HG02588 (cell line): ENCODE measurements at regions not wholly inside any gene's neighbourhood (a gene's known extent, or its start where the extent isn't known, plus 50 kb on each side); places are given as distances from the start of the nearest gene placed in this dataset.
"Not testable (repeated sequence)": the region's sequence is repeated elsewhere in the genome, so short reads cannot be mapped to it uniquely, and the experiment has no call there.

Experiments
- ATAC-seq: cut with Tn5 transposase; IDR thresholded peaks from one replicate; pipeline ENCODE4 v1.9.1; 2021; ENCODE audit warnings: mild to moderate bottlenecking, moderate library complexity; ENCODE audit not compliant: unreplicated experiment

- no peak for ATAC-seq
These were observed 1048.2 kb upstream of the AUTS2 start for GRCh38 chr7:68550027-68550426.

GRCh38 chr7:68550635-68551034, 1047.6 kb upstream of the AUTS2 start:
- no peak for ATAC-seq

- ATAC-seq: no peak
These were observed 1041.7 kb upstream of the AUTS2 start for GRCh38 chr7:68556537-68556936.

- ATAC-seq: no peak
These were observed 1038.8 kb upstream of the AUTS2 start for GRCh38 chr7:68559518-68559917.

- no peak for ATAC-seq
These were observed 1035.9 kb upstream of the AUTS2 start for GRCh38 chr7:68562323-68562899.

GRCh38 chr7:68564306-68565135, 1033.8 kb upstream of the AUTS2 start:
- ATAC-seq: no peak

- ATAC-seq: no peak
These were observed 1027.0 kb upstream of the AUTS2 start for GRCh38 chr7:68571286-68571685.

- no peak for ATAC-seq
These were observed 1024.8 kb upstream of the AUTS2 start for GRCh38 chr7:68573271-68574005.

- no peak for ATAC-seq
These were observed 1021.9 kb upstream of the AUTS2 start for GRCh38 chr7:68576366-68576765.

GRCh38 chr7:68581417-68581816, 1016.9 kb upstream of the AUTS2 start:
- ATAC-seq: no peak

- no peak for ATAC-seq
These were observed 1010.7 kb upstream of the AUTS2 start for GRCh38 chr7:68587599-68587998.

- no peak for ATAC-seq
These were observed 996.4 kb upstream of the AUTS2 start for GRCh38 chr7:68601826-68602225.

GRCh38 chr7:68604541-68604940, 993.7 kb upstream of the AUTS2 start:
- no peak for ATAC-seq

- ATAC-seq: no peak
These were observed 987.6 kb upstream of the AUTS2 start for GRCh38 chr7:68610701-68611100.

GRCh38 chr7:68613405-68613804, 984.9 kb upstream of the AUTS2 start:
- ATAC-seq: no peak

- no peak for ATAC-seq
These were observed 984.4 kb upstream of the AUTS2 start for GRCh38 chr7:68613897-68614296.

- ATAC-seq: no peak
These were observed 978.7 kb upstream of the AUTS2 start for GRCh38 chr7:68619526-68619925.

- no peak for ATAC-seq
These were observed 975.8 kb upstream of the AUTS2 start for GRCh38 chr7:68622500-68622899.

- ATAC-seq: no peak
These were observed 975.2 kb upstream of the AUTS2 start for GRCh38 chr7:68623030-68623429.

- no peak for ATAC-seq
These were observed 970.9 kb upstream of the AUTS2 start for GRCh38 chr7:68627247-68627864.

- not testable (repeated sequence) for ATAC-seq
These were observed 967.4 kb upstream of the AUTS2 start for GRCh38 chr7:68630914-68631313.
